C4-2B (cell line): ENCODE measurements at regions not wholly inside any gene's neighbourhood (a gene's known extent, or its start where the extent isn't known, plus 50 kb on each side); places are given as distances from the start of the nearest gene placed in this dataset.
"Not testable (repeated sequence)": the region's sequence is repeated elsewhere in the genome, so short reads cannot be mapped to it uniquely, and the experiment has no call there.

ENCODE experiments used
- H3K27ac ChIP-seq: fragments of 450-650 bp; 2 replicates; pipeline ENCODE4 v1.5.1; 2017
- CTCF ChIP-seq: fragments of 450-650 bp; conservative IDR thresholded peaks from 2 replicates; pipeline ENCODE4 v1.5.1; 2017; ENCODE audit warnings: mild to moderate bottlenecking
- ZFX ChIP-seq: fragments of 450-650 bp; IDR thresholded peaks from 2 replicates; pipeline ENCODE4 v1.6.1; 2017

- no peak overlapping the region for H3K27ac ChIP-seq
- TF ChIP-seq ZFX (no peak), CTCF (no peak)
Observed at GRCh38 chr7:24110056-24110455, 173.9 kb upstream of the NPY start.

GRCh38 chr7:24113506-24113905, 170.5 kb upstream of the NPY start:
- no peak overlapping the region for H3K27ac ChIP-seq
- TF ChIP-seq CTCF, result no peak
- TF ChIP-seq ZFX, result no peak

GRCh38 chr7:24115661-24116060, 168.3 kb upstream of the NPY start:
- TF ChIP-seq ZFX, result no peak
- TF ChIP-seq CTCF, result no peak

GRCh38 chr7:24117903-24118499, 166.0 kb upstream of the NPY start:
- not testable (repeated sequence) for H3K27ac ChIP-seq

More at GRCh38 chr7:24115661-24116060, 168.3 kb upstream of the NPY start:
- H3K27ac ChIP-seq, result no peak overlapping the region

GRCh38 chr7:24119852-24120251, 164.1 kb upstream of the NPY start:
- no peak overlapping the region for H3K27ac ChIP-seq
- no peak for TF ChIP-seq CTCF
- no peak for TF ChIP-seq ZFX

GRCh38 chr7:24123076-24123475, 160.9 kb upstream of the NPY start:
- H3K27ac ChIP-seq, result no peak overlapping the region
- TF ChIP-seq CTCF (no peak), ZFX (no peak)

GRCh38 chr7:24125765-24126164, 158.2 kb upstream of the NPY start:
- peak overlapping the region; percentile 23; the same call in 1 of the 2 replicates for H3K27ac ChIP-seq
- TF ChIP-seq ZFX (no peak), CTCF (no peak)

GRCh38 chr7:24127930-24128329, 156.1 kb upstream of the NPY start:
- TF ChIP-seq ZFX (no peak), CTCF (no peak)
- no peak overlapping the region; the same call in 1 of the 2 replicates for H3K27ac ChIP-seq
